HG02642 (cell line): ENCODE measurements at regions not wholly inside any gene's neighbourhood (a gene's known extent, or its start where the extent isn't known, plus 50 kb on each side); places are given as distances from the start of the nearest gene placed in this dataset.
"Not testable (repeated sequence)": the region's sequence is repeated elsewhere in the genome, so short reads cannot be mapped to it uniquely, and the experiment has no call there.

Source experiments
- ATAC-seq: cut with Tn5 transposase; IDR thresholded peaks from one replicate; pipeline ENCODE4 v1.9.1; 2021; ENCODE audit warnings: mild to moderate bottlenecking; ENCODE audit not compliant: unreplicated experiment, poor library complexity

DNA sequence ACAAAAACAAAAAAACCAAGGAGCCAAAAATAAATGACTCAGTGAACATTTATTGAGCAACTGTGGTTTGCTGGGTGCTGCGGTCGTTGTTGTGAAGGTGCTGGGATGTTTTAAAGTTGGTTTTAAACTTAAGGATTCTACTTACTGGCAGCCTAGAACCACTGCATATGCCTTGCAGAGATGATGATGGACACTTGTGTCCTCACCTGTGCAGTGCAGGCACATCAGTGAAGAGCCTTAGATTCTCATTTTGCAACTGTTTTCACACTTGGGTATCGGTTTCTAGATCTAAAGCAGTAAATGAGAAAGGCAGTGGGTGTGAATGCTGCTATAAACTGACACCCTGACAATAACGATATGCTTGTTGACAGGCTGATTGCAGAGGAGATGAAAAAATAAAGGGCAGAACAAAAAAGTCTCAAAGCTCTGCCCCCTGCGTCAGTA is 68.8 kb downstream of the UTRN start:
- peak; percentile 76 for ATAC-seq

DNA sequence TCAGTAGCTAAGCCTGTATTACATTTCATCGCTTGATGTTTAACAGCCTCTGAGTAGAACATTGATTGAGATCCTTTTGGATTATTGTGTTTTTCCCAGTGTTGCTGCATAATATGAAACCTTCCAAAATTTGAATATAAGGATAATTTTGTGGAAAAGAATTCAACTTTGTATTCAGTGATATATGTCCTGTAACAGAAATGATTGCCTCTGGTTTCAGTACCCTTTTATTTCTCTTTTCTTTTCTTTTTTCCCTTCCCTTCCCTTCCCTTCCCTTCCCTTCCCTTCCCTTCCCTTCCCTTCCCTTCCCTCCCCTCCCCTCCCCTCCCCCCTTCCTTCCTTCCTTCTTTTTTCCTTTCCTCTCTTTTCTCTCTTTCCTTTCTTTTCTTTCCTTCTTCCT is 74.6 kb downstream of the UTRN start:
- no peak for ATAC-seq

DNA sequence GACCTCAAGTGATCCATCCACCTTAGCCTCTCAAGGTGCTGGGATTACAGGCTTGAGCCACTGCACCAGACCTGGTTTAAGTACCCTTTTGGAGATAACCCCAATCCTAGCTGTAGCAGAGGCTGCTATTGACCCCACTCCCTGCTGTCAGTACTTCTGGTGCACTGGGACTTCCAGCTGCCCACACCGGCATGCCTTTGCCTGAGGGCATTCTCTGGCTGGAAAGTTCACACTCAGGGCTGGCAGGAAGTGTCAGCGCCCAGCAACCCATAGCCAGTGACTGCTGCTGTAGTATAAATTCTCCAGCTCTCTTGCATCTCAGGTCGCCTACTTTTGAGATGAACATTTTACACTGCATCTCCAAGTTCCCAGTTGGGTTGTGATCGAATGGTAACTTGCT is 75.3 kb downstream of the UTRN start:
- no peak for ATAC-seq

DNA sequence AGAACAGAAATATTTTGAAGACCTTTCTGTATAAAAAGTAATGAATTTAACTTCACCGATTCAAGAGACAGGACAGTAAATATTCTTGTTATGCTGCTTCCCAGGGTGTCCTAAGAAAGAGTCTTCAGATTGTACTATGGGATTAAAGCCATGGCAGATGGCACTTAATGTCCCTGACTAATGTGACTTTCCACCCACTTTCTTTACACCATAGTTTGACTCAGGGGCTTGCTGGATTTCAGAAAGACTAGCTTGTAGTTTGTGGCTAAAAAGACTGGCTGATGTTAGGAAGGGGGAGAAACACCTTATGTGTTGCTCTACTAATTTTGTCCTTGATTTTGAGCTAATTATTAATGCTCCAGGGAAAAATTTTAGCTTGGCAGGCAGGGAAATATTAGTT is 75.9 kb downstream of the UTRN start:
- ATAC-seq: no peak

DNA sequence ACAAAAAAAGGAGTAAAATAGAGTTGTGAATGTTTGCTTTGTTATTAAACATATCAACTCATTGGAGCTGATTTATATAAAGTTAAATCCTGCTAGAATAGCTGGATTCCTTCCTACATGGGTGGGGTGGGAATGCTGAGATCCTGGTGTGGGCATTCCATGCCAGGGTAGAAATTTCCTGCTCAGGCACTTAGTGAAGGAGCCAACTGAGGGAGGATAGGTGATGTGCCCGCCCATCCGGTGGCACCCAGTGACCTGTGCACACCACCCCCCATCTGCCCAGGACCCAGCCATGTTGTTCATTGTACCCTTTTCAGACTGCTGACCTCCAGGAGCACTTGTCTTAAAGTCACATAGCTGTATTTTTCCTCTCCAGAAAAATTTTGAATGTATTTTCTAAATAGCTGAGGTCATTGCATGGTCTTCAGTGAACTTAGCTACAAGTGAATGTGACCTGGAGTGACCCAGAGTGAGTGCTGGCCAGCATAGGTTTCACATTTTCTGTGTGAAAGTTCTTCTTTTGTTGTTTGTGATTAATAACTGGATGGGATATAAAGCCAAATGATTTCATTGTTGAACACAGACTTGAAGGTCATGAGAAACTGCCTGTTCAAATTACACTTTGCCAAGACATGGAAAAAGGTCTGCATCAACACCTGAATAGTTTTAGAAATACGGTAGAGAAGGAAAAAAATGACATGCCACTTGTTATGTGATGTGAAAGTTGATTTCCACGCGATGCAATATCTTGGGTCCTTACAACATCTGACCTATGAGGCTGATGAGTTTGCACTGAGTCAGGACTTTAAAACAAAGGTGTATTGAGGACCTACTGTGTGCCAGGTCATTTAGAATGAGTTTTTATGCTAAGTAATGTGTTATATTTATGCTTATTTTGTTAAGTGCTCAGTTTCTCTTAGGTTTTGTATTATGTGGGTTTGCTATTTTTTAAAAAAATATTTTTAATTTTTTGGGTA is 77.2 kb downstream of the UTRN start:
- no peak for ATAC-seq

DNA sequence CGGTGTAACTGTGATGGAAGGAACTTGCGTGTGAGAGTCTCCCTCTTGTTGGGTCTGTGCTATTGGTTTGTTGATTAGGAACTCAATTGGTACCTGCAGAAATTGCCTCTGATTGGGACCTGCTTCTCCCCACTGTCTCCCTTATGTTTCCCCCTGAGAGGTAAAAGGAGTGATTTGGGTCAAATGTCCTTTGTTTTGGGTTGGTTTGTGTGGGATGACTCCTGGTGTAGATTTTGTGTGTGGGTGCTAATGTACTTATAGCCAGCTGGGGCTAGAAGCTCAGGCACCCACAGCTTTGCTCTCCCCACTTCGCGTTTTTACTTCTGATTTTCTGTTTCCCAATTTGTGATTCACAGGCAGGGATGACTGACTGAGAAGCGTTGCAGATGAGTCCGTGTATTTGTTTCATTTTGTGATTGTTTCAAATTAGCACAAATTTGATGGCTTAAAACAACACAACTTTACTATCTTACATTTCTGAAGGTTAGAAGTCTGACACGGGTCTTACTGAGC is 79.1 kb downstream of the UTRN start:
- ATAC-seq: no peak

DNA sequence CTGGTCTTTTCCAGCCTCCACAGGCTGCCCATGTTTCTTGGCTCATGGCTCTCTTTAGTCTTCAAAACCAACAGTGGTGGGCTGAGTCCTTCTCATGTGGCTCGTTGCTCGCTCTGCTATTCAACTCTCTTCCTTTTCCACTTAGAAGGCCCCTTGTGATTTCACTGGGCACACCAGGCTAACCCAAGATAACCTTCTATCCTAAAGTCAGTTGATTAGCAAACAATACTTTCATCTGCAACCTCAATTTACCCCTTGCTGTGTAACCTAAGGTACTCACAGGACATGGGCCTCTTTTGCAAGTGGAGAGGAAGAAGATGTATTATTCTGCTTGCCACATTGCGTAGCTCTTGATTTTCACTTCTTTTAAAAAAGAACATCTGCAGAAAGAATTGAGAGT is 79.6 kb downstream of the UTRN start:
- no peak for ATAC-seq

DNA sequence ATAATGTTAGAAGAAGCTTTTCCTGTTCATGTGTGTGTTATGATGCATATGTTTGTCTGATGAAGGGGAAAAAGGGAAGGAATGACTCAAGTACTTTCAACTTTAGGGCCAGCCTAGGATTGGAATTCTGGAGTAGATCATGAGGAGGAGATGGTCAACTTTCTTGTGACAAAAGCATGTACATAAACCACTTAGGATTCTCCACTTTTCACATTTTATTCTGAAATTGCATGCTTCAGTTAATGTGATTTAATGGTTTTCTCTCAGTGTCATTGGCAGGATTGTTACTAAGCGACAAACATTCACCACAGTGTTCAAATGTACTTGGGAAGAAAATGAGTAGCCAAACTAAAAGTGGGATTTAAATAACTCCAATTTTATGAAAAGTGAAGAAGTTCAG is 80.1 kb downstream of the UTRN start:
- no peak for ATAC-seq

DNA sequence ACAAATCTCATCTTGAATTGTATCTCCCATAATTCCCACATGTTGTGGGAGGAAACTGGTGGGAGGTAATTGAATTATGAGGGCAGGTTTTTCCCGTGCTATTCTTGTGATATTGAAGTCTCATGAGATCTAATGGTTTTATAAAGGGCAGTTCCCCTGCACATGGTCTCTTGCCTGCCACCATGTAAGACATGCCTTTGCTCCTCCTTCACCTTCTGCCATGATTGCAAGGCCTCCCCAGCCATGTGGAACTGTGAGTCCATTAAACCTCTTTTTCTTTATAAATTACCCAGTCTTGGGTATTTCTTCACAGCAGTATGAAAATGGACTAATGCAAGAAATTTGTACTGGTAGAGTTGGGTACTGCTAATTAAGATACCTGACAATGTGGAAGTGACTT is 84.6 kb downstream of the UTRN start:
- ATAC-seq: not testable (repeated sequence)

DNA sequence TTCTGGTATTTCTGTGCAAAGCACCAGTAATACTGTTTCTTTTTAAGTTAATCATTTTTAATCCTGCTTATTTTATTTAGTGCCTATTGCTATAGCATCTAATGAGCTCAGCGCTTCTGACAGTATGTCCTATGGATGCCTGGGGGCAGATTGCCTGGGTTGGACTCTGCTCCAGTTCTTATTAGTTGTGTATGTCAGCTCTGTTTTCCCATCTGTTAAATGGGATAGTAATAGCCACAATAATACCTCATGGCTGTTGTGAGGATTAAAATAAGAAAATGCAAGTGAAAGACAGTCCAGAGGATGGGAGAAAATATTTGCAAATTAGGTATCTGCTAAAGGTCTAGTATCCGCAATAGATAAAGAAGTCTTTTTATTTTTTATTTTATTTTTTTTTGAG is 87.0 kb downstream of the UTRN start:
- ATAC-seq: no peak

DNA sequence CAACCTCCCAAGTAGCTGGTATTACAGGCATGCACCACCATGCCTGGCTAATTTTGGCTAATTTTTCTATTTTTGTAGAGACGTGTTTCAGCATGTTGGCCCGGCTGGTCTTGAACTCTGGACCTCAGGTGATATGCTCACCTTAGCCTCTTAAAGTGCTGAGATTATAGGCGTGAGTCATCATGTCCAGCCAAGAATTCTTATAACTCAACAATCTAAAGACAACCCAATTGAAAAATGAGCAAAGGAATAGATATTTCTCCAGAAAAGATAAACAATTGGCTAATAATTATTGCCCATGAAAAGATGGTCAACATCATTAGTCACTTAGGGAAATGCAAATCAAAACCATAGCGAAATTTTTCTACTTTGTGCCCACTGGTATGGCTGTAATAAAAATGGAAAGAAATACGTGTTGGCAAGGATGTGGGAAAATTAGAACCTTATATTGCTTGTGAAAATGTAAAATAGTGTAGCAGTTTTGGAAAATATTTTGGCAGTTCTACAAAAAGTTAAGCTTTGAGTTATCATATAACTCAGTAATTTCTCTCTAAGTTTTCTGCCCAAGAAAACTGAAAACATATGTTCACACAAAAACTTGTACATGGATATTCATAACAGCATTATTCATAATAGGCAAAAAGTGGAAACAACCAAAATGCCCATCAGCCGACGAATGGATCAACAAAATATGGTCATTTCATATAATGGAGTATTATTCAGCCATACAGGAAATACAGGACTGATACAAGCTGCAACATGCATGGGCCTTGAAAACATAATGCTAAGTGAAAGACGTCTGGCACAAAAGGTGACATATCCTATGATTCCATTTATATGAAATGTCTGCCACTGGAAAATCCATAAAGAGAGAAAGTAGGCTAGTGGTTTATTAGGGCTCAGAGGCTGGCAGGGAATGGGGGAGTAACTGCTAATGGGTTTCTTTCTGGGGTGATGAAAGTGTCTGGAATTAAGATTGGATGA is 87.8 kb downstream of the UTRN start:
- ATAC-seq: no peak

DNA sequence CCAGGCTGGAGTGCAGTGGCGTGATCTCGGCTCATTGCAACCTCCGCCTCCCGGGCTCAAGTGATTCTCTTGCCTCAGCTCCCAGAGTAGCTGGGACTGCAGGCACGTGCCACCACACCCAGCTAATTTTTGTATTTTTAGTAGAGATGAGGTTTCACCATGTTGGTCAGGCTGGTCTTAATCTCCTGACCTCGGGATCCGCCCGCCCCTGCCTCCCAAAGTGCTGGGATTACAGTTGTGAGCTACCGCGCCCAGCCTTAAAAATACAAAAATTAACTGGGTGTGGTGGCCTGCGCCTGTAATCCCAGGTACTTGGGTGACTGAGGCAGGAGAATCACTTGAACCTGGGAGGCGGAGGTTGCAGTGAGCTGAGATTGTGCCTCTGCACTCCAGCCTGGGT is 89.4 kb downstream of the UTRN start:
- ATAC-seq: not testable (repeated sequence)

DNA sequence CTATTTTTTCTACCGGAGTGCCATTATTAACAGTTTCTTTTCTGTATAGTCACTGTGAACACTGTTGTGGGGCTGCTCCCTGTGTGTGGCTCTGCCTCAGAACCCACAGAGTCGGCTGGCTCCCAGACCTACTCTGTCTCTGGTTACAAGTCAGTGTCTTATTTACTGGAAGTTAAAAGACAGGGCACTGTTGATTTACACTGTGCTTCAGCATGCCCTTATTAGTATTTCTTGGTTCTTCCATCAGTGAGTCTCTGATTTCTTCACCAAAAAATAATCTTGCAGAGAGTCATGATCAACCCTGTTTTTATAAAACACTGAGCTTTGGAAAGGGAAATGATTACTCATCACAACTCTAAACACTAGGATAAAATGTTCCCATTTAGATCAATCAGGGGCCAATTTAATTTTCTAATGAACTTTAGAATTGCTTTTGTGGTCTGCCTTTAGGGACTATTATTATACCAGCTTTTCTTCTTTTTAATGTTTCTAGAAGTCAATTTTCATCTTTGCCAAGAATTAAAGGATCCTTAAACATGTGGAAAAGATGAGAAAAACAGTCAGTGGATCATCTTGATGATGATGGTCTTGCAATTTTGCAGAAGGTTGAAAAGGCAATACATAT is 92.6 kb downstream of the UTRN start:
- ATAC-seq: no peak

DNA sequence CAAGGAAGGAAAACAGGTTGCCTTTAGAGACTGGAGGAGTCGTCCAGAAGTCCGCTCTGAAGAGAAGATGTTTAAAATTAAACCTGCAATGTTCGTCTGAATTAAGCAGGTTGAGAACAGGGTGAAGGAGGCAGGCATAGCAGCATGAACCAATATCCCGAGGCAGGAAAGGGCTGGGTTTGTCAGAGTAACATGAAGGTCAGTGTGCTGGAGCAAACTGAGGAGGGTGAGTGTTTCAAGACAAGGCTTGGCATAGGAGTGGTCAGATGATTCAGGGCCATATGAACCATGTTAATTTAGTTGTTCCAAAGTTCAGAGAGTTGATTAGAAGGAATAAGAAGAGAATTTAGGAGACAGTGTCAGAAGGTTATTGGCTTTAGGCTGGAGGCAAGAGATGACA is 93.3 kb downstream of the UTRN start:
- no peak for ATAC-seq

DNA sequence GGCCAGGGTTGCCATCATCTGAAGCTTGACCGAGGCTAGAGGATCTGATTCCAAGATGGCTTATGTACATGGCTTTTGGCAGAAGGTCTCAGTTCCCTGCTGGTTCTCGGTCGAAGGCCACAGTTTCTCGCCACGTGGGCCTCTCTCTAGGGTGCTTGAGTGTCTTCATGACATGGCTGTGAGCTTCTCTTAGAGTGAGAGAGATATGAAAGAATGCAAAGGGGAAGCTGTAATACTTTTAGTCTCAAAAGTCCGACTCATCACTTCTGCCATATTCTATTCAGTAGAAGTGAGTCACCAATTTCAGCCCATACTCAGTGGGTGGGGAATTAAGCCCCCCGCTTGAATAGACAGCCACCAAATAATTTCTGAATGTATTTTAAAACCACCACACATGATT is 94.2 kb downstream of the UTRN start:
- no peak for ATAC-seq

DNA sequence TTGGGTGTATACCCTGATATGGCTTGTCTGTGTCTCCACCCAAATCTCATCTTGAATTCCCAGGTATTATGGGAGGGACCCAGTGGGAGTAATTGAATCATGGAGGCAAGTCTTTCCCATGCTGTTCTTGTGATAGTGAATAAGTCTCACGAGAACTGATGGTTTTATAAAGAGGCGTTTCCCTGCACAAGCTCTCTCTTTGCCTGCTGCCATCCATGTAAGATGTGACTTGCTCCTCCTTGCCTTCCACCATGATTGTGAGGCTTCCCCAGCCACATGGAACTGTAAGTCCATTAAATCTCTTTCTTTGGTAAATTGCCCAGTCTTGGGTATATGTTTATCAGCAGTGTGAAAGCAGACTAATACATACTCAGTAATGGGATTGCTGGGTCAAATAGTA is 96.4 kb downstream of the UTRN start:
- ATAC-seq: not testable (repeated sequence)

DNA sequence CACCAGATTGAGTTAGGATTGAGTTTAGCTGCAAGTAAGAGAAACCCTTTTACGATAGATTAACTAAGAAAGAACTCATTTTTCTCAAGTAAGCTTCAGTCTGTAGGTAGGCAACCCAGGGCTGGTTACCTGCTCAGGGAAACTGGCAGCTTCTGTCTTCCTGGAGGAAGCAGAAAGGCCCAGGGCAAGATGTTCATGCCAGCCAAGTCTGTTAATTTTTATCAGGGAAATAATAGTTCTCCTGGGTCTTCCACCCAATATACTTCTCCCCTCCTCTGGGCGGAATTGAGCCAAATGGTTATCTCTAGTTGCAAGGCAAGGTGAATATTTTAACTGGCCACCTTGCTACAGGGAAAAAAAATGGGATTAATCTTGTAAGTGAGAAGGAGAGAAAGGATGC is 98.2 kb downstream of the UTRN start:
- no peak for ATAC-seq

DNA sequence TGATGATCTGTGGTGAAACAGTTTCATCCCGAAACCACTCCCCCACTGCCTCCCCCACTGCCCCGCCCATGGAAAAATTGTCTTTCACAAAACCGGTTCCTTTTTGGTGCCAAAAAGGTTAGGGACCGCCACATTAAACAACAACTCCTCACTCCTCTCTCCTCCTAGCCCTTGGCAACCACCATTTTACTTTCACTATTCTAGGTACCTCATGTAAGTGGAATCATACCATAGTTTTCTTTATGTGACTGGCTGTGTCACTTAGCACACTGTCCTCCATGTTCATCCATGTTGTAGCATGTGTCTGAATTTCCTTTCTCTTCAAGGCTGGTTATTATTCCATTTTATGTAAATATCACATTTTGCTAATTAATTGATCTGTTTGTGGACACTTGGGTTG is 99.3 kb downstream of the UTRN start:
- ATAC-seq: no peak

DNA sequence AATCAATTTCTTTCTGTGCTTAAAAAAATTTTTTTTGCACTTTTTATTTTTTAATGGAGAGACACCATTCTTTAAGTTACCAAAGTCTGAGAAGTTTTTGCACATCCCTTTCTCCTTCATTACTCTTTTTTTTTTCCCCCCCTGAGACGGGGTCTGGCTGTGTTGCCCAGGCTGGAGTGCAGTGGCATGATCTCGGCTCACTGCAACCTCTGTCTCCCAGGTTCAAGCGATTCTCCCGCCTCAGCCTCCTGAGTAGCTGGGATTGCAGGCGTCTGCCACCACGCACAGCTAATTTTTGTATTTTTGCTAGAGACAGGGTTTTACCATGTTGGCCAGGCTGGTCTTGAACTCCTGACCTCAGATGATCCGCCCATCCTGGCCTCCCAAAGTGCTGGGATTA is 104.3 kb downstream of the UTRN start:
- not testable (repeated sequence) for ATAC-seq

DNA sequence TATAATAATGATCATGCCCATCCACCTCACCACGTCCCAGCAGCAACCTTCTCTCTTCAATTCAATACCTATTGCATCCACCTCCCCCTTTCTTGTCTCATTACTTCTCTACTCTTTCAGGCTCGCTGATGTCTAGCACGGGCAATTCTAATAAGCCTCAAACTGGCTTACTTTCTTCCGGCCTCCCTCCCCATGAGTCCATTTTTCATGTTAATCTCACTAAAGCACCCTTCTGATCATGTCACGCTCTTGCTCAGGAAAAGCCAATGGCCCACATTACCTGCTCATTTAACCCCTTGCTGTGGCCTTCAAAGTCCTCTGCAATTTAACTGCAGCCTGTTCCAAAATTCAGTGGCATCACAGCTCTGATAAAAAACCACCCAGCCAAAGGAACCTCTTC is 105.1 kb downstream of the UTRN start:
- no peak for ATAC-seq
